H1 (cell line): ENCODE measurements at regions not wholly inside any gene's neighbourhood (a gene's known extent, or its start where the extent isn't known, plus 50 kb on each side); places are given as distances from the start of the nearest gene placed in this dataset.

Experiments
- ASH2L ChIP-seq: fragments of 200-600, 300-600 bp; sonication (generic); IDR thresholded peaks from one replicate; pipeline ENCODE4 v1.7.1; 2017; ENCODE audit warnings: low read length
- CHD7 ChIP-seq: fragments of 300-600 bp; sonication (generic); IDR thresholded peaks from 2 replicates; pipeline ENCODE4 v1.7.1; 2012; ENCODE audit warnings: low read length, moderate library complexity, mild to moderate bottlenecking, inconsistent platforms; ENCODE audit not compliant: insufficient replicate concordance
- CTCF ChIP-seq, 3 experiments: IDR thresholded peaks; 1 replicate in 2 of 3; 2 replicates in 1 of 3; pipeline versions ENCODE4 v1.5.1 to v1.6.1; 2011; ENCODE audit warnings: low read length in 3 of 3, mild to moderate bottlenecking in 3 of 3, inconsistent platforms in 2 of 3, low read depth in 1 of 3, moderate library complexity in 1 of 3; ENCODE audit not compliant: insufficient read depth in 1 of 3; ENCODE audit errors: control extremely low read depth in 1 of 3
- EZH2 ChIP-seq: fragments of 200-600 bp; sonication (generic); IDR thresholded peaks from 2 replicates; pipeline ENCODE4 v1.7.1; 2012; ENCODE audit warnings: low read depth, mild to moderate bottlenecking, moderate library complexity, low read length, inconsistent platforms; ENCODE audit not compliant: severe bottlenecking
- JUND ChIP-seq: IDR thresholded peaks from 2 replicates; pipeline ENCODE4 v1.6.1; 2011; ENCODE audit warnings: mild to moderate bottlenecking, improper control_type of control experiment, low read length
- POLR2A ChIP-seq, 2 experiments: IDR thresholded peaks; 1 replicate in 1 of 2; 2 replicates in 1 of 2; pipeline ENCODE4 v1.6.1; 2011; ENCODE audit warnings: low read depth in 2 of 2, low read length in 2 of 2, mild to moderate bottlenecking in 2 of 2; ENCODE audit errors: control extremely low read depth in 1 of 2
- POLR2AphosphoS5 ChIP-seq: IDR thresholded peaks from 2 replicates; pipeline ENCODE4 v1.6.1; 2011; ENCODE audit warnings: low read depth, low read length
- RBBP5 ChIP-seq: IDR thresholded peaks from 2 replicates; pipeline ENCODE4 v1.7.1; 2012; ENCODE audit warnings: low read depth, mild to moderate bottlenecking, inconsistent platforms, low read length, moderate library complexity, borderline replicate concordance
- RXRA ChIP-seq: IDR thresholded peaks from 2 replicates; pipeline ENCODE4 v1.6.1; 2011; ENCODE audit warnings: low read depth, mild to moderate bottlenecking, low read length, moderate library complexity; ENCODE audit not compliant: insufficient read depth
- SP4 ChIP-seq: IDR thresholded peaks from 2 replicates; pipeline ENCODE4 v1.6.1; 2012; ENCODE audit warnings: low read length, inconsistent platforms
- SRF ChIP-seq: IDR thresholded peaks from 2 replicates; pipeline ENCODE4 v1.6.1; 2011; ENCODE audit warnings: mild to moderate bottlenecking, low read depth, low read length, moderate library complexity

GRCh38 chr2:21658907-21659477 is 535.2 kb downstream of the TDRD15 start:
- no peak for TF ChIP-seq SP4
- no peak for TF ChIP-seq RXRA
- TF ChIP-seq CHD7 = no peak
- TF ChIP-seq RBBP5 = no peak
- TF ChIP-seq CTCF (IDR thresholded peaks at IDR 0.05; ENCODE audit: control extremely low read depth in 1 of 3, insufficient read depth in 1 of 3, low read depth in 1 of 3, low read length in 3 of 3) = no peak
- TF ChIP-seq JUND = no peak
- TF ChIP-seq POLR2A (IDR thresholded peaks at IDR 0.05; ENCODE audit: control extremely low read depth in 1 of 2, low read depth in 2 of 2, low read length in 2 of 2) = no peak
- TF ChIP-seq POLR2AphosphoS5 = no peak
- no peak for TF ChIP-seq EZH2
- TF ChIP-seq ASH2L = no peak
- no peak for TF ChIP-seq SRF
